Neuronal stem cell (in vitro differentiated cells): ENCODE measurements at regions not wholly inside any gene's neighbourhood (a gene's known extent, or its start where the extent isn't known, plus 50 kb on each side); places are given as distances from the start of the nearest gene placed in this dataset.

Experiments used
- DNase-seq: peaks from one replicate; pipeline ENCODE4 v3.0.0-alpha.2; 2013; ENCODE audit warnings: low spot score
- H2AFZ ChIP-seq: one replicate; pipeline ENCODE4 v1.6.1; 2013; ENCODE audit warnings: mild to moderate bottlenecking, low read length, inconsistent platforms
- H2AK5ac ChIP-seq: 2 replicates; pipeline ENCODE4 v1.6.1; 2013; ENCODE audit warnings: low read depth, mild to moderate bottlenecking, inconsistent platforms, low read length, moderate library complexity, mixed read lengths
- H2BK120ac ChIP-seq: 2 replicates; pipeline ENCODE4 v1.6.1; 2013; ENCODE audit warnings: low read depth, mild to moderate bottlenecking, inconsistent platforms, low read length, moderate library complexity, mixed read lengths
- H2BK12ac ChIP-seq: one replicate; pipeline ENCODE4 v1.6.1; 2013; ENCODE audit warnings: low read length, inconsistent platforms
- H2BK15ac ChIP-seq: 2 replicates; pipeline ENCODE4 v1.6.1; 2013; ENCODE audit warnings: mild to moderate bottlenecking, low read length, inconsistent platforms, mixed read lengths
- H2BK5ac ChIP-seq: one replicate; pipeline ENCODE4 v1.6.1; 2013; ENCODE audit warnings: inconsistent platforms, mild to moderate bottlenecking, low read length, moderate library complexity
- H3K14ac ChIP-seq: one replicate; pipeline ENCODE4 v1.6.1; 2013; ENCODE audit warnings: low read length, inconsistent platforms
- H3K18ac ChIP-seq: 2 replicates; pipeline ENCODE4 v1.6.1; 2013; ENCODE audit warnings: low read length, inconsistent platforms
- H3K23ac ChIP-seq: 2 replicates; pipeline ENCODE4 v1.6.1; 2013; ENCODE audit warnings: low read depth, mild to moderate bottlenecking, mixed read lengths, low read length, inconsistent platforms; ENCODE audit not compliant: poor library complexity
- H3K27ac ChIP-seq: replicated peaks from 3 replicates; pipeline ENCODE4 v1.5.1; 2013; ENCODE audit warnings: low read length, inconsistent platforms
- H3K27me3 ChIP-seq, 3 experiments: 2 replicates each; pipeline ENCODE4 v1.6.1; 2013; ENCODE audit warnings: low read length in 3 of 3, mild to moderate bottlenecking in 2 of 3, inconsistent platforms in 1 of 3, low read depth in 1 of 3, mixed read lengths in 1 of 3, moderate library complexity in 1 of 3; ENCODE audit not compliant: control insufficient read depth in 3 of 3, insufficient read depth in 3 of 3
- H3K36me3 ChIP-seq, 2 donors: replicated peaks in 1 of 2; 2 replicates each; pipeline ENCODE4 v1.6.1; 2013; ENCODE audit warnings: low read length in 2 of 2; ENCODE audit not compliant: control insufficient read depth in 2 of 2, insufficient read depth in 2 of 2
- H3K4ac ChIP-seq: 2 replicates; pipeline ENCODE4 v1.6.1; 2013; ENCODE audit warnings: inconsistent platforms, mild to moderate bottlenecking, low read length, moderate library complexity
- H3K4me1 ChIP-seq, 2 donors: 1 replicate in 1 of 2; 2 replicates in 1 of 2; pipeline ENCODE4 v1.6.1; 2013; ENCODE audit warnings: low read length in 2 of 2, low read depth in 1 of 2; ENCODE audit not compliant: control insufficient read depth in 2 of 2, insufficient read depth in 1 of 2
- H3K4me2 ChIP-seq: one replicate; pipeline ENCODE4 v1.6.1; 2013; ENCODE audit warnings: mild to moderate bottlenecking, low read length, inconsistent platforms; ENCODE audit not compliant: insufficient read depth, poor library complexity, severe bottlenecking
- H3K4me3 ChIP-seq, 2 donors: 2 replicates each; pipeline ENCODE4 v1.5.1; 2013; ENCODE audit warnings: low read length in 2 of 2, mild to moderate bottlenecking in 2 of 2, inconsistent platforms in 1 of 2, moderate library complexity in 1 of 2
- H3K79me1 ChIP-seq: one replicate; pipeline ENCODE4 v1.6.1; 2013; ENCODE audit warnings: low read depth, mild to moderate bottlenecking, inconsistent platforms, low read length, moderate library complexity
- H3K9ac ChIP-seq: one replicate; pipeline ENCODE4 v1.6.1; 2013; ENCODE audit warnings: mild to moderate bottlenecking, low read depth, low read length, inconsistent platforms; ENCODE audit not compliant: poor library complexity
- H3K9me3 ChIP-seq, 2 donors: replicated peaks in 1 of 2; 2 replicates each; pipeline versions ENCODE3 to v1.6.1; 2013; ENCODE audit warnings: low read length in 2 of 2, mild to moderate bottlenecking in 2 of 2, inconsistent platforms in 1 of 2, low read depth in 1 of 2, mixed read lengths in 1 of 2, moderate library complexity in 1 of 2; ENCODE audit not compliant: control insufficient read depth in 2 of 2, insufficient read depth in 1 of 2
- H4K8ac ChIP-seq: one replicate; pipeline ENCODE4 v1.6.1; 2013; ENCODE audit warnings: low read depth, mild to moderate bottlenecking, inconsistent platforms, low read length, moderate library complexity
- H4K91ac ChIP-seq: one replicate; pipeline ENCODE4 v1.6.1; 2013; ENCODE audit warnings: low read length, low read depth, mild to moderate bottlenecking, inconsistent platforms; ENCODE audit not compliant: poor library complexity
- WGBS, 2 donors: extraction: QIAGEN DNeasy Blood & Tissue Kit; methylation state at CpG; one replicate each; pipeline ENCODE4 v1.1.7; 2013; ENCODE audit warnings: missing lambda C conversion rate in 2 of 2, mixed read lengths in 1 of 2; ENCODE audit not compliant: insufficient read length in 2 of 2, insufficient replicate concordance in 1 of 2; ENCODE audit errors: extremely low coverage in 2 of 2; 5-methylcytosine and 5-hydroxymethylcytosine counted together

DNA sequence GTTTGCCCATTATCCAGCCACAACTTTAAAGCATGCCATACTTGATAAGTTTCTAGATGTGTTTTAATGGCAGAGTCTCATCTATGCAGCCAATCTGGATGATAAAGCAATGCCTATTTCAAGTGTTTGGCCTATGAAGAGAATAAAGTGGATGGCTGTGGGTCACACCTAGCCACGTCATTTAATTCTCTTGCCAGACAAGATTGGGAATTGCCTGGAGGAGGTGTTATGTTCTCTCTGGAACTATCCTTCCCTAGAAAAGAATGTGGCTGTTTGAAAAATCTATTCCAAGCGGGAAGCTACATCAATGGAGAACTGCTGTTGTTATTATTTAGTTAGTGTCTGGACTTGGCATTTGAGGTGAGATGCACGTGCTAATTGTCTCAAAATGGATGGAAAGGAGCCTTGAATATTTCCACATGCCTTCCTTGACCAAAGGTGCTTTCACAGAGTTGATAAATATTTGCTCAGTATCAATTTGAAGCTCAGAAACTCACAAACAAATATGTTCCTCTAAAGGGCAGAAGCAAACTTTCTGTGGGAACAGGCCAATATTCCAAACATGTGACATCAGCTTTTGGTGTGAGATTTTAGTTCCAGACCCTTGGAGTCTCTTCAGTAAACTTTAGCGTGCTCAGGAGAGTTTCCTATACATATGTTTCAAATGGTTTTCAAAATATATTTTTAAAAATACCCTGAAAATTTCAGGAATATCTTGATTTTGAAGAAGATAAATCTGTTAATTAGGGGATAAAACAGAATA is 510.6 kb upstream of the SGO1 start:
- Histone ChIP-seq H3K18ac (no peak overlapping the region), H4K8ac (no peak overlapping the region), H2BK5ac (no peak overlapping the region), H2AK5ac (no peak overlapping the region), H3K9me3 (no peaks in the 10 kb centered on the region), H3K4me3 (no peak overlapping the region), H3K4me2 (no peak overlapping the region), H2BK15ac (no peak overlapping the region), H3K27me3 (no peaks in the 10 kb centered on the region), H3K36me3 (no peaks in the 10 kb centered on the region), H3K27ac (no peak overlapping the region), H2AFZ (no peak overlapping the region), H3K9ac (no peak overlapping the region), H2BK12ac (no peak overlapping the region), H3K23ac (no peak overlapping the region), H2BK120ac (no peak overlapping the region), H3K14ac (no peak overlapping the region), H3K79me1 (no peaks in the 10 kb centered on the region), H4K91ac (no peak overlapping the region), H3K4ac (no peak overlapping the region), H3K4me1 (peaks cover 0 to 3% of the 10 kb centered on the region in 2 donors)
- no CpG with 5 or more reads among the region's 4 CpGs for WGBS, 2 donors
- DNase-seq: no peak

DNA sequence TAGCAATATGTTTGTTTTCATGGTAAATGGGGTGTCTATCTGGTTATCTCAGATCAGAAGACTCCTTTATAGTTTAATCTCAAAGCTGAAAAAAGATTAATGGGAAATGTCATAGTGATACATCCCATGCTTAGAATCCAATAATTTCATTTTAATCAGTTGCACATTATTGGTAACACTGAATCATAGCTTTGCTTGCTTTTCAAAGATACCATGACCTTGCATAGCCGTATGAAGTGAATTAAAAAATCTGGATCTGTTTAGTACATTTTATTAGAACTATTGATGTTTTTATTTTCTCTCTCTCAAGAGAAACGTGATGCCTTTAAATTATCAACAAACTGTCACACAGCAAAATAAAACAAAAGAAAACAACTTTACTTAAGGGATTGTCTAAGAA is 506.7 kb upstream of the SGO1 start:
- H2AFZ ChIP-seq: no peak overlapping the region
- H3K18ac ChIP-seq: no peak overlapping the region
- H3K4ac ChIP-seq: no peak overlapping the region
- DNase-seq: no peak
- no peak overlapping the region for H3K4me3 ChIP-seq
- no peak overlapping the region for H3K4me2 ChIP-seq
- H3K36me3 ChIP-seq: no peaks in the 10 kb centered on the region
- no peaks in the 10 kb centered on the region for H3K9me3 ChIP-seq
- no peak overlapping the region for H4K91ac ChIP-seq
- H3K27me3 ChIP-seq: no peaks in the 10 kb centered on the region
- no peaks in the 10 kb centered on the region for H3K4me1 ChIP-seq
- no peak overlapping the region for H2BK15ac ChIP-seq
- no CpG with 5 or more reads among the region's 2 CpGs for WGBS, 2 donors
- no peak overlapping the region for H2BK5ac ChIP-seq
- no peak overlapping the region for H4K8ac ChIP-seq
- H2BK120ac ChIP-seq: no peak overlapping the region
- no peak overlapping the region for H2AK5ac ChIP-seq
- H3K14ac ChIP-seq: no peak overlapping the region
- no peak overlapping the region for H2BK12ac ChIP-seq
- H3K27ac ChIP-seq: no peak overlapping the region
- H3K23ac ChIP-seq: no peak overlapping the region
- no peak overlapping the region for H3K9ac ChIP-seq
- no peaks in the 10 kb centered on the region for H3K79me1 ChIP-seq

DNA sequence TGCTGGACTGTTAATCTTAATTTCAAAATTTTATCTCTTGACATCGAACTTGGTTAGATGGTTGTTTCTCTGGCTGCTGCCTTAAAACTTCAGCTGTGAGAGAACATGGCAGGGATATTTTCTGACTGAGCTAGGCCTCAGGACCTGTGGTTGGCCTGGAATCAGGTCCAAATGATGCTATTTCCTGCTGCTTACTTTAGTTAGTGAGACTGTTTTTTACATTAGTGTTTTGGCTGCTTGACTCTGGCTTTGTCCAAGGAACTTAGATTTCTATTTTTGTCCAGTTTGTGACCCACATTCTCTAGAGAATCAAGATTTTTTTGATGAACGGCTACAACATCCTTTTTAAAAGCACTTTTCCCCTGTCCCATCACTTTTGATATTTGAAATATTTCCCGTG is 497.9 kb upstream of the SGO1 start:
- Histone ChIP-seq H3K27me3 (no peaks in the 10 kb centered on the region), H4K8ac (no peak overlapping the region), H3K9me3 (no peaks in the 10 kb centered on the region), H4K91ac (no peak overlapping the region), H3K4me3 (no peak overlapping the region), H3K14ac (no peak overlapping the region), H2AFZ (no peak overlapping the region), H3K4ac (no peak overlapping the region), H3K23ac (no peak overlapping the region), H3K9ac (no peak overlapping the region), H3K4me1 (no peaks in the 10 kb centered on the region), H2BK120ac (no peak overlapping the region), H3K27ac (no peak overlapping the region), H2BK5ac (no peak overlapping the region), H3K79me1 (no peaks in the 10 kb centered on the region), H2BK12ac (no peak overlapping the region), H2AK5ac (no peak overlapping the region), H3K18ac (no peak overlapping the region), H3K36me3 (no peaks in the 10 kb centered on the region), H3K4me2 (no peak overlapping the region), H2BK15ac (no peak overlapping the region)
- DNase-seq: no peak
- no CpG with 5 or more reads among the region's 3 CpGs for WGBS, 2 donors

DNA sequence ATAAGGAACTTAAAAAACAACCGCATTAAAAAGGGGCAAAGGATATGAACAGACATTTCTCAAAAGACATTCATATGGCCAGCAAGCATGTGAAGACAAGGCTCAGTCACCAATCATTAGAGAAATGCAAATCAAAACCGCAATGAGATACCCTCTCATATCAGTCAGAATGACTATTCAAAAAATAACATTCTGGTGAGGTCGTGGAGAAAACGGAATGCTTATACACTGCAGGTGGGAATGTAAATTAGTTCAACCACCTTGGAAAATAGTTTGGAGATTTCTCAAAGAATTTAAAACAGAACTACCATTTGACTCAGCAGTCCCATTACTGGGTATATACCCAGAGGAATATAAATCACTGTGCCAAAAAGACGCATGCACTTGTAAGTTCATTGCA is 496.6 kb upstream of the SGO1 start:
- H3K4me2 ChIP-seq: no peak overlapping the region
- H3K14ac ChIP-seq: no peak overlapping the region
- no peak overlapping the region for H2BK12ac ChIP-seq
- H2AFZ ChIP-seq: no peak overlapping the region
- DNase-seq: no peak
- H3K4me3 ChIP-seq: no peak overlapping the region
- H4K91ac ChIP-seq: no peak overlapping the region
- no peak overlapping the region for H4K8ac ChIP-seq
- no peaks in the 10 kb centered on the region for H3K79me1 ChIP-seq
- H3K18ac ChIP-seq: no peak overlapping the region
- no peaks in the 10 kb centered on the region for H3K4me1 ChIP-seq
- H3K23ac ChIP-seq: no peak overlapping the region
- H3K36me3 ChIP-seq: no peaks in the 10 kb centered on the region
- H3K9ac ChIP-seq: no peak overlapping the region
- H2BK5ac ChIP-seq: no peak overlapping the region
- H3K27ac ChIP-seq: no peak overlapping the region
- WGBS, 2 donors: no CpG with 5 or more reads among the region's 5 CpGs
- H3K4ac ChIP-seq: no peak overlapping the region
- no peaks in the 10 kb centered on the region for H3K9me3 ChIP-seq
- H2BK120ac ChIP-seq: no peak overlapping the region
- H2BK15ac ChIP-seq: no peak overlapping the region
- no peak overlapping the region for H2AK5ac ChIP-seq
- H3K27me3 ChIP-seq: no peaks in the 10 kb centered on the region
